ENCODE measurements at regions not wholly inside any gene's neighbourhood (a gene's known extent, or its start where the extent isn't known, plus 50 kb on each side); places are given as distances from the start of the nearest gene placed in this dataset.

DNA sequence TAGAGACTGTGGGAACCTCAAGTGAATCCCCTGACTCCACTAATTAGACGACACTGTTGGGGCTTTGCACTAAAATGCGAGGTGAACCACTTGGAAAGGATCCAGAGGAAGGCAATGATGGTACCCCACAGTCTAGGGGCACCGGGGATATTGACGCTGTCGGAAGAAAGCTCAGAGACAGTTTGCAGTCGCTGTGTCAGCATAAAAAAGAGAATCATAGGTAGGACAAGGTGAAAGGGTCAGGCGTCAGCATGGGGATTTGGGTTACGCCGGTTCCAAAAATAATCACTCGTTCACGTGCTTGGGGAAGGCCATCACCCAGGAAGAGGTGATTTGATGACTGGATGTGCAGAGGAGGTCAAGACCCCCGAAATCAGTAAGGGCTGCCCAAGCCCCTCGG is 598.0 kb upstream of the NOX3 start:
- DNase-seq (ENCODE audit: low read depth): no peak

GRCh38 chr6:156046841-156047449 is 591.3 kb upstream of the NOX3 start:
- DNase-seq (ENCODE audit: low read depth): no peak

DNA sequence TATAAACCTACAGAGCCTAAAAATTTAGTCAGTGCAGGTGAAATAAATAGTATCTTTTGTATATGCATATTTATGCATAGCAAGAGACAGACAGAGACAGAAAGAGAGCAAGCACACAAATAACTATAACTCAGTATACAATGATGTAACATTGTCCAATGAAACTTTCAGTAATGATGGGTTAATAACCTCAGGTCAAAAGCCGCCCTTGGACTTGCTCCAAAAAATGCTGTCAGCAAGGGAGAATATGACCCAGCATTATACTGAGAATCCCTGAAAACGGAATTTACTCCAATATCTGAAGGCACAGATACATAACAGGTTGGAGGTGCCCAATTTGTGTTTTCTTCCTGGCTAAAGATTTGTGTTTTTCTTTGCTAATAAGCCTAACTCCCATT is 590.6 kb upstream of the NOX3 start:
- no peak for DNase-seq (ENCODE audit: low read depth)

GRCh38 chr6:156045401-156046267 is 590.0 kb upstream of the NOX3 start:
- no peak for DNase-seq (ENCODE audit: low read depth)

- DNase-seq (ENCODE audit: low read depth): no peak
Measured at GRCh38 chr6:156033598-156033997, 578.0 kb upstream of the NOX3 start.

- DNase-seq (ENCODE audit: low read depth): no peak
Measured at GRCh38 chr6:156031516-156031915, 575.9 kb upstream of the NOX3 start.

GRCh38 chr6:156030053-156030452 is 574.4 kb upstream of the NOX3 start:
- DNase-seq (ENCODE audit: low read depth): no peak

- no peak for DNase-seq (ENCODE audit: low read depth)
Measured at GRCh38 chr6:156029286-156029985, 573.8 kb upstream of the NOX3 start.

GRCh38 chr6:156028335-156029131 is 572.9 kb upstream of the NOX3 start:
- peak; percentile 41 for DNase-seq (ENCODE audit: low read depth)

DNA sequence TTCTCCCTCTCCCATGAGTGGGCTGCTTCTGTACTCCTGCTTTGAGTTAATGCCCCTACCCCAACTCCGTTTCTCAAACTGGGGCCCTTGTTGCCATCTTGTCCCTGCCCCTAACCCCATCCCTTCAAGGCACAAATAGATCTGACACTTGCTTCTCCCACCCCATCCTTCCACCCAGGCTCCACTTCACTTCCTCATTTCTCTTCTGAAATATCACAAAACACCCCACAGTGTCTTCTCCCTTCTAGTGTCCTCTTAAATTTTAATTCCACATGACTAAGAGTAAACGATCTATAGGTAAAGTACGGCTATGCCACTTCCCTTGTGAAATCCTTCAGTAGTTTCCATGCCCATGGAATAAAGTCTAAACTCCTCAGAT is 571.6 kb upstream of the NOX3 start:
- DNase-seq (ENCODE audit: low read depth): no peak

- DNase-seq (ENCODE audit: low read depth): no peak
Measured at GRCh38 chr6:156026486-156027247, 571.0 kb upstream of the NOX3 start.

DNA sequence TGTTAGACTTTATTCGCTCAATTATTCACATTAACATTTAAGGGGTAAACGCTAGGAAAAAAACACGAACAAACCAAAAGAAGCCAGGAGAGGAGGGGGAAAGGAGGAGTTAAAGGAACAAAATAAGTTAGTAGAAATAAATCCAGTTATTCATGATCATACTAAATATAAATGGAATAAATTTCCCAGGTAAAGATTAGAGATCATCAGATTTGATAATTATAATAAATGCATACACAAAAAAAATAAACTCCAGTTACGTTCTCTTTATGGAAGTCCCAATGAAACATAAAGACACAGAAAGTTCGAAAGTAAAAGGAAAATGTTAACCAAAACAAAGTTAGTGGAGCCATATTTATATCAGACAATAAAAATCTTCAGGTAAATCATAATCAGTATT is 568.7 kb upstream of the NOX3 start:
- no peak for DNase-seq (ENCODE audit: low read depth)

DNA sequence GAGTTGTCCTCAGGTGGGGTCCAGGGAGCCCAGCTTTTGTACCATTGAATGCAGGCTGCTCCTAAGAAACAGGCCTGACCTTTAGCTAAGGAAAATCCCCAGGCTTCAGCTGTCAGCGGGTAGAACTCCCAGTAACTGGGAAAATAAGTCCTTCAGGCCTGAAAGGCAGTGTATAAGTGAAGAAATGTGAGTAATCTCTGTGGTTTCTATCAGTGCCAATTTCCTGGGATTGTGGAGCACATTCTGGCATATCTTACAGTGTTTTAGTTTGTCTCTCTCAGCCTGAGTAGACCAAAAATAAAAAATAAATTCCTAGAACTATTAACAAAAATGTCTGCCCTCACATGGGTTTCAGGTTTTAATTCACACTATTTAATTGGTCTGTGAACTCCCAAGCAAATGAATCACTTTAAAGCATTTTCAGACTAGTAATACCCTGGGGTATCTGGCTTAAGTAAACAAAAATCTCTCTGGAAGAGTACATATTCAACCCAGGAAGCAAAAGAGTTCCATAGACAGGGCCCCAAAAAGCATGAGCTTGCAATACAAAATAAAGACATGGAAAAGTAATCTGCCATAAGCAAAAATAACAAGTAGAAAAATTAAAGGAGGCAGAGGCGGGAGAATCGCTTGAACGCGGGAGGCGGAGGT is 566.2 kb upstream of the NOX3 start:
- DNase-seq (ENCODE audit: low read depth): peak; percentile 62

DNA sequence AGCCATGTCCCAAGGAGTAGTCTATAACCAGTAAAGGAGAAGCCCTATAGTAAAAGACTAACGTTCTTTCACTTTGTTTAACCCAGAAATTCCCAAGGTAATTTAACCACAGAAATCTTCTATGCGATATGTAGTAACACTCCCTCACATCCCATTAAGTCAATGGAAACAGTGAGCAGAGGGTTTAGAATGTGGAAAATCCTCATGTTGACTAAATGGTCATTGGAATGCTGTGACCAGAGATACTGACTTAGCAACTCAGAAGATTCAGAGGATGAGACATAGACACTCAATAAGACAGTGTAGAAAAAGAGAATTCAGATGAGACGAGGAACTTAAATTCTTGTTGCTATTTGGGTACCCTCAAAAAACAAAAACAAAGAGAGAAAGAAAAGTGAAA is 562.2 kb upstream of the NOX3 start:
- DNase-seq (ENCODE audit: low read depth): peak; percentile 2

DNA sequence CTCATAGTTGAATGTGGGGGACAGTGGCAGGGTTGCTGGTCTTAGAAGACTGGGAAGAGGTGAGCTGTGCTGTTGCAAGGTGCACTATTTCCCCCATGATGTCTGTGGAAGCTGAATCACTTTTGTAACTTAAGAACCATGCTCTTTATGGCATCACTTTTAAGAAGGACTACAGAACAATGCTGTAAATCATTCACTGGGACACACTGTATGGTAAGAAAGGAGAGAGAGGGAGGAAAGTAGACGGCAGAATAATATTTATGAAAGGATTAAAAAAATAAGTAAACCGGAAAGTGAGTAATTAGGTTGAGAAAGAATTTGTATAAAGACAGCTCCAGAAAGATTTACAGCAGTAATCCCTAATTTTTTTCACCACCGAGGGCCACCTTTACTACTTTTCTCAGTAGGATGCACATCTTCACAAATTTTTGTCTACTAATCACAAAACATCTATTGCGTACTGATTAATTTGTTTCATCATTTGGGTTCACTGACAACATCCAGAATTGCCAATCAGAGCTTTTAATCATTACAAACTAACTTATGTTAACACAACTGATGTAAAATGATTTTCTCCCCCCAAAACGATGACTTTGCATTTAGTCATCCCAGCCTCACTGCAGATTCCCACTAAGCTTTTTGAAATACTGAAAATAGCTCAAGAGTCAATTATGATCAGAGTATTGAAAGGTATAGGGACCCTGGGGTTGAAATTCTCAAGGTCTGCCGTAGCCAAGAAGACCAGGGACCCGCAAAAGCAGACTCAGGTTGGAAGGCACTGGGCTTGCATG is 560.7 kb upstream of the NOX3 start:
- no peak for DNase-seq (ENCODE audit: low read depth)

- no peak for DNase-seq (ENCODE audit: low read depth)
Measured at GRCh38 chr6:156013155-156013554, 557.5 kb upstream of the NOX3 start.

DNA sequence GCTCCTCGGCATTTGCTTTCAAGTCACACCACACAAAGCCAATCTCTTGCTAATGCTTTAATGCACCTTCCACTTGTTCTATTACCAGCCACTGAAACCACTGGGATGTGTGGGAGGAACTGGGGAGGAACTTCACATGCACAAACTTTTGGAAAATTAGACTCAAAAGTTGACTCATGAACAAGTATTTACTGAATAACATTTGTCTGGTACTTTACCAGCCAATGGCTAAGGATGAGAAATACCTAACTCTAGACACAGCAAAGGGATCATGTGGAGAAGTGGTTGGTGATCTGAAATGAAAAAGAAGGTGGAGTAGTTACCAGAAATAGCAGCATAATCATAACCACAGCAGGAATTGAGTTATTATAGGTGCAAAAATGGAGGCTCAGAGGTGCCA is 554.0 kb upstream of the NOX3 start:
- no peak for DNase-seq (ENCODE audit: low read depth)

GRCh38 chr6:156004796-156005195 is 549.2 kb upstream of the NOX3 start:
- DNase-seq (ENCODE audit: low read depth): no peak

- DNase-seq (ENCODE audit: low read depth): no peak
Measured at GRCh38 chr6:155996151-155996550, 540.5 kb upstream of the NOX3 start.

DNA sequence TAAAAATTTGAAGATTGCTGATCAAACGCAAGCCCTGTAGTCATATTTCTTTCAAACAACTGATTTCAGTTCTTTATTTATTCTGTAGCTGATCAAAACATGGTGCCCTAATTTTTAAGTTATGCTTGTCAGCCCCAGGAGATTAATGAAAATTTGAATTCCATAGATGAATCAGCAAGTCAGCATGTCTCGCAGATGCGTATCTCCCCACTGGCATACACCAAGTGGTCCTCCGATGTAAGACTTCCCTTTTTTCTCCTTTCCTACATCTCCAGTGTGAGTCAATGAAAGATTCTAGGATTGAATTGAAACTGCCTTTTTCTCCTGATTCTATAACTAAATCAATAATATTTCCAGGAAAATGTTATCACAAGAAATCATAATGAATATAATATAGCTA is 539.6 kb upstream of the NOX3 start:
- no peak for DNase-seq (ENCODE audit: low read depth)
